H9 (cell line): ENCODE measurements at regions not wholly inside any gene's neighbourhood (a gene's known extent, or its start where the extent isn't known, plus 50 kb on each side); places are given as distances from the start of the nearest gene placed in this dataset.

Source experiments
- DNase-seq: peaks from one replicate; pipeline ENCODE4 v3.0.0-alpha.2; 2017
- H2AFZ ChIP-seq: one replicate; pipeline ENCODE4 v1.6.1; 2013; ENCODE audit warnings: mild to moderate bottlenecking, low read length, control low read depth, moderate library complexity
- H2AK5ac ChIP-seq: 2 replicates; pipeline ENCODE4 v1.6.1; 2013; ENCODE audit warnings: low read length, control low read depth, mixed read lengths; ENCODE audit not compliant: insufficient read length
- H2BK120ac ChIP-seq: one replicate; pipeline ENCODE4 v1.6.1; 2013; ENCODE audit warnings: low read depth, mild to moderate bottlenecking, low read length, control low read depth, inconsistent platforms; ENCODE audit not compliant: poor library complexity, severe bottlenecking
- H2BK12ac ChIP-seq: 2 replicates; pipeline ENCODE4 v1.6.1; 2013; ENCODE audit warnings: low read length, control low read depth, mixed read lengths, low read depth; ENCODE audit not compliant: insufficient read length
- H2BK15ac ChIP-seq: 2 replicates; pipeline ENCODE4 v1.6.1; 2013; ENCODE audit warnings: low read depth, low read length, control low read depth
- H2BK20ac ChIP-seq: one replicate; pipeline ENCODE4 v1.6.1; 2013; ENCODE audit warnings: low read depth, mild to moderate bottlenecking, low read length, control low read depth, inconsistent platforms; ENCODE audit not compliant: poor library complexity, severe bottlenecking
- H2BK5ac ChIP-seq: 2 replicates; pipeline ENCODE4 v1.6.1; 2013; ENCODE audit warnings: low read length, control low read depth, mixed read lengths; ENCODE audit not compliant: insufficient read length
- H3K14ac ChIP-seq: 2 replicates; pipeline ENCODE4 v1.6.1; 2013; ENCODE audit warnings: low read length, control low read depth; ENCODE audit not compliant: insufficient read depth
- H3K18ac ChIP-seq: 2 replicates; pipeline ENCODE4 v1.6.1; 2013; ENCODE audit warnings: low read depth, mild to moderate bottlenecking, mixed read lengths, low read length, control low read depth; ENCODE audit not compliant: insufficient read length
- H3K23ac ChIP-seq: 2 replicates; pipeline ENCODE4 v1.6.1; 2013; ENCODE audit warnings: low read length, control low read depth, mixed read lengths, low read depth; ENCODE audit not compliant: insufficient read length
- H3K23me2 ChIP-seq: 2 replicates; pipeline ENCODE4 v1.6.1; 2013; ENCODE audit warnings: low read depth, mild to moderate bottlenecking, mixed read lengths, low read length, control low read depth; ENCODE audit not compliant: insufficient read length, poor library complexity, severe bottlenecking
- H3K27ac ChIP-seq: 2 replicates; pipeline ENCODE4 v1.5.1; 2013; ENCODE audit warnings: low read length, control low read depth, mixed read lengths, low read depth; ENCODE audit not compliant: insufficient read length
- H3K27me3 ChIP-seq: 2 replicates; pipeline ENCODE4 v1.6.1; 2013; ENCODE audit warnings: low read length, control low read depth, inconsistent platforms; ENCODE audit not compliant: insufficient read depth
- H3K4ac ChIP-seq: 2 replicates; pipeline ENCODE4 v1.6.1; 2013; ENCODE audit warnings: low read depth, mild to moderate bottlenecking, control low read depth, inconsistent platforms, low read length, moderate library complexity
- H3K4me1 ChIP-seq: 2 replicates; pipeline ENCODE4 v1.6.1; 2013; ENCODE audit warnings: low read length, control low read depth, inconsistent platforms; ENCODE audit not compliant: insufficient read depth
- H3K4me2 ChIP-seq: 2 replicates; pipeline ENCODE4 v1.6.1; 2013; ENCODE audit warnings: low read length, control low read depth, mixed read lengths; ENCODE audit not compliant: insufficient read length, insufficient read depth
- H3K56ac ChIP-seq: 2 replicates; pipeline ENCODE4 v1.6.1; 2013; ENCODE audit warnings: low read depth, mild to moderate bottlenecking, mixed read lengths, low read length, control low read depth; ENCODE audit not compliant: insufficient read length
- H3K79me1 ChIP-seq: 2 replicates; pipeline ENCODE4 v1.6.1; 2013; ENCODE audit warnings: low read depth, mild to moderate bottlenecking, moderate library complexity, low read length, control low read depth, inconsistent platforms; ENCODE audit not compliant: insufficient read depth, poor library complexity, severe bottlenecking
- H3K79me2 ChIP-seq: 2 replicates; pipeline ENCODE4 v1.6.1; 2013; ENCODE audit warnings: low read length, control low read depth, inconsistent platforms; ENCODE audit not compliant: insufficient read depth
- H3K9ac ChIP-seq: 2 replicates; pipeline ENCODE4 v1.6.1; 2013; ENCODE audit warnings: low read length, control low read depth, mixed read lengths; ENCODE audit not compliant: insufficient read length; ENCODE audit errors: extremely low read depth
- H3K9me3 ChIP-seq: one replicate; pipeline ENCODE4 v1.6.1; 2013; ENCODE audit warnings: low read depth, low read length, inconsistent platforms; ENCODE audit not compliant: control insufficient read depth
- H3T11ph ChIP-seq: one replicate; pipeline ENCODE4 v1.6.1; 2013; ENCODE audit warnings: mild to moderate bottlenecking, low read length, control low read depth, inconsistent platforms
- H4K20me1 ChIP-seq: one replicate; pipeline ENCODE4 v1.6.1; 2013; ENCODE audit not compliant: control insufficient read depth, insufficient read length, insufficient read depth
- H4K5ac ChIP-seq: 2 replicates; pipeline ENCODE4 v1.6.1; 2013; ENCODE audit warnings: low read depth, mild to moderate bottlenecking, mixed read lengths, low read length, control low read depth; ENCODE audit not compliant: insufficient read length
- H4K8ac ChIP-seq: replicated peaks from 2 replicates; pipeline ENCODE4 v1.6.1; 2013; ENCODE audit warnings: low read length, control low read depth, mixed read lengths, low read depth; ENCODE audit not compliant: insufficient read length
- H4K91ac ChIP-seq: 2 replicates; pipeline ENCODE4 v1.6.1; 2013; ENCODE audit warnings: low read depth, mild to moderate bottlenecking, moderate library complexity, mixed read lengths, low read length, control low read depth; ENCODE audit not compliant: insufficient read length
- H3K27ac Mint-ChIP-seq, 3 experiments: 2 replicates in 2 of 3; 3 replicates in 1 of 3; pipeline ENCODE4 v1.8.0; 2020 to 2021; ENCODE audit warnings: mixed read lengths in 3 of 3, mild to moderate bottlenecking in 1 of 3, moderate library complexity in 1 of 3
- H3K27me3 Mint-ChIP-seq: 2 replicates; pipeline ENCODE4 v1.8.0; 2021; ENCODE audit warnings: low read depth, mild to moderate bottlenecking, moderate library complexity, mixed read lengths
- H3K36me3 Mint-ChIP-seq, 3 experiments: 2 replicates in 2 of 3; 3 replicates in 1 of 3; pipeline ENCODE4 v1.8.0; 2020 to 2021; ENCODE audit warnings: low read depth in 3 of 3, mixed read lengths in 3 of 3; ENCODE audit not compliant: insufficient read depth in 1 of 3
- H3K4me1 Mint-ChIP-seq, 2 experiments: 2 replicates each; pipeline ENCODE4 v1.8.0; 2020; ENCODE audit warnings: mixed read lengths in 2 of 2
- H3K4me3 Mint-ChIP-seq, 2 experiments: 2 replicates in 1 of 2; 3 replicates in 1 of 2; pipeline ENCODE4 v1.8.0; 2020 to 2021; ENCODE audit warnings: mild to moderate bottlenecking in 2 of 2, mixed read lengths in 2 of 2, moderate library complexity in 1 of 2
- H3K9me3 Mint-ChIP-seq, 2 experiments: 2 replicates in 1 of 2; 3 replicates in 1 of 2; pipeline ENCODE4 v1.8.0; 2020; ENCODE audit warnings: mild to moderate bottlenecking in 2 of 2, mixed read lengths in 2 of 2, moderate library complexity in 1 of 2
- CTCF ChIP-seq: fragments of 200-600 bp; sonication (generic); conservative IDR thresholded peaks from 3 replicates; pipeline ENCODE4 v1.8.0; 2021; ENCODE audit warnings: antibody characterized with exemption, mild to moderate bottlenecking
- WGBS: extraction: QIAGEN DNeasy Blood & Tissue Kit; methylation state at CpG from one replicate; pipeline ENCODE4 v1.1.7; 2013; ENCODE audit warnings: missing lambda C conversion rate, low lambda C conversion rate, mixed read lengths; ENCODE audit not compliant: insufficient read length; ENCODE audit errors: extremely low coverage; 5-methylcytosine and 5-hydroxymethylcytosine counted together

GRCh38 chr19:32238076-32238475, 107.3 kb upstream of the ZNF507 start:
- no peak overlapping the region for H4K91ac ChIP-seq
- H3K23ac ChIP-seq: no peak overlapping the region
- no peak overlapping the region for H3K9ac ChIP-seq
- H4K5ac ChIP-seq: no peak overlapping the region
- TF ChIP-seq CTCF: no peak
- Mint-ChIP-seq H3K27ac (no peak overlapping the region), H3K4me1 (no peaks in the 10 kb centered on the region), H3K36me3 (no peaks in the 10 kb centered on the region), H3K9me3 (no peaks in the 10 kb centered on the region), H3K27me3 (peaks cover 5% of the 10 kb centered on the region), H3K4me3 (no peak overlapping the region)
- H3K27me3 ChIP-seq: no peaks in the 10 kb centered on the region
- H3K79me1 ChIP-seq: no peaks in the 10 kb centered on the region
- no peak overlapping the region for H3K56ac ChIP-seq
- H2BK12ac ChIP-seq: no peak overlapping the region
- no peaks in the 10 kb centered on the region for H3K4me1 ChIP-seq
- H2BK20ac ChIP-seq: no peak overlapping the region
- no peak overlapping the region for H2BK5ac ChIP-seq
- H2BK120ac ChIP-seq: no peak overlapping the region
- H4K8ac ChIP-seq: no peak overlapping the region
- H3K9me3 ChIP-seq: no peaks in the 10 kb centered on the region
- WGBS: no CpG with 5 or more reads among the region's 1 CpG
- no peak overlapping the region for H2AFZ ChIP-seq
- no peak for DNase-seq
- no peak overlapping the region for H3K27ac ChIP-seq
- H2BK15ac ChIP-seq: no peak overlapping the region
- no peak overlapping the region for H3K14ac ChIP-seq
- H3K18ac ChIP-seq: no peak overlapping the region
- H3K79me2 ChIP-seq: no peaks in the 10 kb centered on the region
- no peak overlapping the region for H3T11ph ChIP-seq
- H3K4ac ChIP-seq: no peak overlapping the region
- no peaks in the 10 kb centered on the region for H3K23me2 ChIP-seq
- no peak overlapping the region for H3K4me2 ChIP-seq
- H2AK5ac ChIP-seq: no peak overlapping the region
- no peaks in the 10 kb centered on the region for H4K20me1 ChIP-seq
